Neural cell (in vitro differentiated cells): ENCODE measurements at regions not wholly inside any gene's neighbourhood (a gene's known extent, or its start where the extent isn't known, plus 50 kb on each side); places are given as distances from the start of the nearest gene placed in this dataset.

Experiments
- EP300 ChIP-seq: fragments of 450-650 bp; conservative IDR thresholded peaks from 2 replicates; pipeline ENCODE4 v1.6.1; 2014; ENCODE audit warnings: antibody characterized with exemption, mild to moderate bottlenecking, moderate library complexity; ENCODE audit not compliant: poor library complexity, severe bottlenecking
- POLR2AphosphoS5 ChIP-seq: IDR thresholded peaks from 2 replicates; pipeline ENCODE4 v1.6.1; 2012
- TAF1 ChIP-seq: IDR thresholded peaks from 2 replicates; pipeline ENCODE4 v1.6.1; 2012; ENCODE audit warnings: low read depth
- TF ChIP-seq, protein P1 (sequence below): fragments of 450-650 bp; IDR thresholded peaks from 2 replicates; pipeline ENCODE4 v1.5.1; 2014; ENCODE audit warnings: antibody characterized with exemption, mild to moderate bottlenecking, moderate library complexity; ENCODE audit not compliant: poor library complexity, severe bottlenecking

DNA sequence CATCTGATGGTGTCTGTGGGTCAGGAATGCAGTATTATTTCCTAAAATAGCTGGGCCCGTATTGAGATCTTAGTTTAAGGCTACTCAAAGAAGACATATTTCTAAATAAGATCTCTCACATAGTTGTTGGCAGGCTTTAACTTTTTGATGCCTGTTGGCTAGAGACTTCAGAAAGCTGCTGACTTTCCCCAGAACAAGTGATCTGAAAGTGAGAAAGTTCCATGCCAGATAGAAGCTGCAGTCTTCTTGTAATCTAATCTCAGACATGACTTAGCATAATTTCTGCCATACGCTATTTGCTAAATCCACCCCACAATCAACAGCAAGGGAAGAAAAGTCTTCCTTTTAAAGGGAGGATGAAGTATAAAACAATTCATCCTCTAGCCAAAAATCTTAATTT, 867.1 kb downstream of the IGSF11 start:
- TF ChIP-seq, protein P1, sequence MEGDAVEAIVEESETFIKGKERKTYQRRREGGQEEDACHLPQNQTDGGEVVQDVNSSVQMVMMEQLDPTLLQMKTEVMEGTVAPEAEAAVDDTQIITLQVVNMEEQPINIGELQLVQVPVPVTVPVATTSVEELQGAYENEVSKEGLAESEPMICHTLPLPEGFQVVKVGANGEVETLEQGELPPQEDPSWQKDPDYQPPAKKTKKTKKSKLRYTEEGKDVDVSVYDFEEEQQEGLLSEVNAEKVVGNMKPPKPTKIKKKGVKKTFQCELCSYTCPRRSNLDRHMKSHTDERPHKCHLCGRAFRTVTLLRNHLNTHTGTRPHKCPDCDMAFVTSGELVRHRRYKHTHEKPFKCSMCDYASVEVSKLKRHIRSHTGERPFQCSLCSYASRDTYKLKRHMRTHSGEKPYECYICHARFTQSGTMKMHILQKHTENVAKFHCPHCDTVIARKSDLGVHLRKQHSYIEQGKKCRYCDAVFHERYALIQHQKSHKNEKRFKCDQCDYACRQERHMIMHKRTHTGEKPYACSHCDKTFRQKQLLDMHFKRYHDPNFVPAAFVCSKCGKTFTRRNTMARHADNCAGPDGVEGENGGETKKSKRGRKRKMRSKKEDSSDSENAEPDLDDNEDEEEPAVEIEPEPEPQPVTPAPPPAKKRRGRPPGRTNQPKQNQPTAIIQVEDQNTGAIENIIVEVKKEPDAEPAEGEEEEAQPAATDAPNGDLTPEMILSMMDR: no peak
- TF ChIP-seq EP300 (no peak), TAF1 (no peak), POLR2AphosphoS5 (no peak)
